ENCODE measurements at regions not wholly inside any gene's neighbourhood (a gene's known extent, or its start where the extent isn't known, plus 50 kb on each side); places are given as distances from the start of the nearest gene placed in this dataset.

- TF ChIP-seq ZFX (IDR thresholded peaks at IDR 0.05) (no peak), CTCF (conservative IDR thresholded peaks at IDR 0.05) (no peak)
Observed at GRCh38 chr17:70332356-70333210, 163.3 kb downstream of the KCNJ2 start.

GRCh38 chr17:70336411-70336810 is 167.1 kb downstream of the KCNJ2 start:
- H3K27ac ChIP-seq, result no peak overlapping the region
- no peak for TF ChIP-seq ZFX (IDR thresholded peaks at IDR 0.05)
- no peak for TF ChIP-seq CTCF (conservative IDR thresholded peaks at IDR 0.05)

More at GRCh38 chr17:70332356-70333210, 163.3 kb downstream of the KCNJ2 start:
- H3K27ac ChIP-seq, result no peak overlapping the region

- H3K27ac ChIP-seq, result no peak overlapping the region
- TF ChIP-seq ZFX (IDR thresholded peaks at IDR 0.05), result no peak
- no peak for TF ChIP-seq CTCF (conservative IDR thresholded peaks at IDR 0.05)
Observed at GRCh38 chr17:70338946-70339354, 169.6 kb downstream of the KCNJ2 start.

- no peak overlapping the region for H3K27ac ChIP-seq
- TF ChIP-seq ZFX (IDR thresholded peaks at IDR 0.05), result no peak
- TF ChIP-seq CTCF (conservative IDR thresholded peaks at IDR 0.05), result no peak
Observed at GRCh38 chr17:70343114-70343513, 173.8 kb downstream of the KCNJ2 start.

- TF ChIP-seq CTCF (conservative IDR thresholded peaks at IDR 0.05) (no peak), ZFX (IDR thresholded peaks at IDR 0.05) (no peak)
- no peak overlapping the region for H3K27ac ChIP-seq
Observed at GRCh38 chr17:70344386-70345060, 175.2 kb downstream of the KCNJ2 start.

- no peak for TF ChIP-seq CTCF (conservative IDR thresholded peaks at IDR 0.05)
- no peak for TF ChIP-seq ZFX (IDR thresholded peaks at IDR 0.05)
- no peak overlapping the region for H3K27ac ChIP-seq
Observed at GRCh38 chr17:70345061-70345460, 175.7 kb downstream of the KCNJ2 start.

- H3K27ac ChIP-seq, result no peak overlapping the region
- no peak for TF ChIP-seq ZFX (IDR thresholded peaks at IDR 0.05)
- no peak for TF ChIP-seq CTCF (conservative IDR thresholded peaks at IDR 0.05)
Observed at GRCh38 chr17:70352834-70353233, 183.5 kb downstream of the KCNJ2 start.
